H9 (cell line): ENCODE measurements at regions not wholly inside any gene's neighbourhood (a gene's known extent, or its start where the extent isn't known, plus 50 kb on each side); places are given as distances from the start of the nearest gene placed in this dataset.

ENCODE experiments used
- DNase-seq: peaks from one replicate; pipeline ENCODE4 v3.0.0-alpha.2; 2017
- H2AFZ ChIP-seq: one replicate; pipeline ENCODE4 v1.6.1; 2013; ENCODE audit warnings: mild to moderate bottlenecking, low read length, control low read depth, moderate library complexity
- H2AK5ac ChIP-seq: 2 replicates; pipeline ENCODE4 v1.6.1; 2013; ENCODE audit warnings: low read length, control low read depth, mixed read lengths; ENCODE audit not compliant: insufficient read length
- H2BK120ac ChIP-seq: one replicate; pipeline ENCODE4 v1.6.1; 2013; ENCODE audit warnings: low read depth, mild to moderate bottlenecking, low read length, control low read depth, inconsistent platforms; ENCODE audit not compliant: poor library complexity, severe bottlenecking
- H2BK12ac ChIP-seq: 2 replicates; pipeline ENCODE4 v1.6.1; 2013; ENCODE audit warnings: low read length, control low read depth, mixed read lengths, low read depth; ENCODE audit not compliant: insufficient read length
- H2BK15ac ChIP-seq: 2 replicates; pipeline ENCODE4 v1.6.1; 2013; ENCODE audit warnings: low read depth, low read length, control low read depth
- H2BK20ac ChIP-seq: one replicate; pipeline ENCODE4 v1.6.1; 2013; ENCODE audit warnings: low read depth, mild to moderate bottlenecking, low read length, control low read depth, inconsistent platforms; ENCODE audit not compliant: poor library complexity, severe bottlenecking
- H2BK5ac ChIP-seq: 2 replicates; pipeline ENCODE4 v1.6.1; 2013; ENCODE audit warnings: low read length, control low read depth, mixed read lengths; ENCODE audit not compliant: insufficient read length
- H3K14ac ChIP-seq: 2 replicates; pipeline ENCODE4 v1.6.1; 2013; ENCODE audit warnings: low read length, control low read depth; ENCODE audit not compliant: insufficient read depth
- H3K18ac ChIP-seq: 2 replicates; pipeline ENCODE4 v1.6.1; 2013; ENCODE audit warnings: low read depth, mild to moderate bottlenecking, mixed read lengths, low read length, control low read depth; ENCODE audit not compliant: insufficient read length
- H3K23ac ChIP-seq: 2 replicates; pipeline ENCODE4 v1.6.1; 2013; ENCODE audit warnings: low read length, control low read depth, mixed read lengths, low read depth; ENCODE audit not compliant: insufficient read length
- H3K23me2 ChIP-seq: 2 replicates; pipeline ENCODE4 v1.6.1; 2013; ENCODE audit warnings: low read depth, mild to moderate bottlenecking, mixed read lengths, low read length, control low read depth; ENCODE audit not compliant: insufficient read length, poor library complexity, severe bottlenecking
- H3K27ac ChIP-seq: 2 replicates; pipeline ENCODE4 v1.5.1; 2013; ENCODE audit warnings: low read length, control low read depth, mixed read lengths, low read depth; ENCODE audit not compliant: insufficient read length
- H3K27me3 ChIP-seq: 2 replicates; pipeline ENCODE4 v1.6.1; 2013; ENCODE audit warnings: low read length, control low read depth, inconsistent platforms; ENCODE audit not compliant: insufficient read depth
- H3K4ac ChIP-seq: 2 replicates; pipeline ENCODE4 v1.6.1; 2013; ENCODE audit warnings: low read depth, mild to moderate bottlenecking, control low read depth, inconsistent platforms, low read length, moderate library complexity
- H3K4me1 ChIP-seq: 2 replicates; pipeline ENCODE4 v1.6.1; 2013; ENCODE audit warnings: low read length, control low read depth, inconsistent platforms; ENCODE audit not compliant: insufficient read depth
- H3K4me2 ChIP-seq: 2 replicates; pipeline ENCODE4 v1.6.1; 2013; ENCODE audit warnings: low read length, control low read depth, mixed read lengths; ENCODE audit not compliant: insufficient read length, insufficient read depth
- H3K56ac ChIP-seq: 2 replicates; pipeline ENCODE4 v1.6.1; 2013; ENCODE audit warnings: low read depth, mild to moderate bottlenecking, mixed read lengths, low read length, control low read depth; ENCODE audit not compliant: insufficient read length
- H3K79me1 ChIP-seq: 2 replicates; pipeline ENCODE4 v1.6.1; 2013; ENCODE audit warnings: low read depth, mild to moderate bottlenecking, moderate library complexity, low read length, control low read depth, inconsistent platforms; ENCODE audit not compliant: insufficient read depth, poor library complexity, severe bottlenecking
- H3K79me2 ChIP-seq: 2 replicates; pipeline ENCODE4 v1.6.1; 2013; ENCODE audit warnings: low read length, control low read depth, inconsistent platforms; ENCODE audit not compliant: insufficient read depth
- H3K9ac ChIP-seq: 2 replicates; pipeline ENCODE4 v1.6.1; 2013; ENCODE audit warnings: low read length, control low read depth, mixed read lengths; ENCODE audit not compliant: insufficient read length; ENCODE audit errors: extremely low read depth
- H3K9me3 ChIP-seq: one replicate; pipeline ENCODE4 v1.6.1; 2013; ENCODE audit warnings: low read depth, low read length, inconsistent platforms; ENCODE audit not compliant: control insufficient read depth
- H3T11ph ChIP-seq: one replicate; pipeline ENCODE4 v1.6.1; 2013; ENCODE audit warnings: mild to moderate bottlenecking, low read length, control low read depth, inconsistent platforms
- H4K20me1 ChIP-seq: one replicate; pipeline ENCODE4 v1.6.1; 2013; ENCODE audit not compliant: control insufficient read depth, insufficient read length, insufficient read depth
- H4K5ac ChIP-seq: 2 replicates; pipeline ENCODE4 v1.6.1; 2013; ENCODE audit warnings: low read depth, mild to moderate bottlenecking, mixed read lengths, low read length, control low read depth; ENCODE audit not compliant: insufficient read length
- H4K8ac ChIP-seq: replicated peaks from 2 replicates; pipeline ENCODE4 v1.6.1; 2013; ENCODE audit warnings: low read length, control low read depth, mixed read lengths, low read depth; ENCODE audit not compliant: insufficient read length
- H4K91ac ChIP-seq: 2 replicates; pipeline ENCODE4 v1.6.1; 2013; ENCODE audit warnings: low read depth, mild to moderate bottlenecking, moderate library complexity, mixed read lengths, low read length, control low read depth; ENCODE audit not compliant: insufficient read length
- H3K27ac Mint-ChIP-seq, 3 experiments: 2 replicates in 2 of 3; 3 replicates in 1 of 3; pipeline ENCODE4 v1.8.0; 2020 to 2021; ENCODE audit warnings: mixed read lengths in 3 of 3, mild to moderate bottlenecking in 1 of 3, moderate library complexity in 1 of 3
- H3K27me3 Mint-ChIP-seq: 2 replicates; pipeline ENCODE4 v1.8.0; 2021; ENCODE audit warnings: low read depth, mild to moderate bottlenecking, moderate library complexity, mixed read lengths
- H3K36me3 Mint-ChIP-seq, 3 experiments: 2 replicates in 2 of 3; 3 replicates in 1 of 3; pipeline ENCODE4 v1.8.0; 2020 to 2021; ENCODE audit warnings: low read depth in 3 of 3, mixed read lengths in 3 of 3; ENCODE audit not compliant: insufficient read depth in 1 of 3
- H3K4me1 Mint-ChIP-seq, 2 experiments: 2 replicates each; pipeline ENCODE4 v1.8.0; 2020; ENCODE audit warnings: mixed read lengths in 2 of 2
- H3K4me3 Mint-ChIP-seq, 2 experiments: 2 replicates in 1 of 2; 3 replicates in 1 of 2; pipeline ENCODE4 v1.8.0; 2020 to 2021; ENCODE audit warnings: mild to moderate bottlenecking in 2 of 2, mixed read lengths in 2 of 2, moderate library complexity in 1 of 2
- H3K9me3 Mint-ChIP-seq, 2 experiments: 2 replicates in 1 of 2; 3 replicates in 1 of 2; pipeline ENCODE4 v1.8.0; 2020; ENCODE audit warnings: mild to moderate bottlenecking in 2 of 2, mixed read lengths in 2 of 2, moderate library complexity in 1 of 2
- WGBS: extraction: QIAGEN DNeasy Blood & Tissue Kit; methylation state at CpG from one replicate; pipeline ENCODE4 v1.1.7; 2013; ENCODE audit warnings: missing lambda C conversion rate, low lambda C conversion rate, mixed read lengths; ENCODE audit not compliant: insufficient read length; ENCODE audit errors: extremely low coverage; 5-methylcytosine and 5-hydroxymethylcytosine counted together
- TF ChIP-seq, protein P1 (sequence below): fragments of 200-600 bp; sonication (generic); conservative IDR thresholded peaks from 3 replicates; pipeline ENCODE4 v1.8.0; 2021; ENCODE audit warnings: antibody characterized with exemption, mild to moderate bottlenecking

DNA sequence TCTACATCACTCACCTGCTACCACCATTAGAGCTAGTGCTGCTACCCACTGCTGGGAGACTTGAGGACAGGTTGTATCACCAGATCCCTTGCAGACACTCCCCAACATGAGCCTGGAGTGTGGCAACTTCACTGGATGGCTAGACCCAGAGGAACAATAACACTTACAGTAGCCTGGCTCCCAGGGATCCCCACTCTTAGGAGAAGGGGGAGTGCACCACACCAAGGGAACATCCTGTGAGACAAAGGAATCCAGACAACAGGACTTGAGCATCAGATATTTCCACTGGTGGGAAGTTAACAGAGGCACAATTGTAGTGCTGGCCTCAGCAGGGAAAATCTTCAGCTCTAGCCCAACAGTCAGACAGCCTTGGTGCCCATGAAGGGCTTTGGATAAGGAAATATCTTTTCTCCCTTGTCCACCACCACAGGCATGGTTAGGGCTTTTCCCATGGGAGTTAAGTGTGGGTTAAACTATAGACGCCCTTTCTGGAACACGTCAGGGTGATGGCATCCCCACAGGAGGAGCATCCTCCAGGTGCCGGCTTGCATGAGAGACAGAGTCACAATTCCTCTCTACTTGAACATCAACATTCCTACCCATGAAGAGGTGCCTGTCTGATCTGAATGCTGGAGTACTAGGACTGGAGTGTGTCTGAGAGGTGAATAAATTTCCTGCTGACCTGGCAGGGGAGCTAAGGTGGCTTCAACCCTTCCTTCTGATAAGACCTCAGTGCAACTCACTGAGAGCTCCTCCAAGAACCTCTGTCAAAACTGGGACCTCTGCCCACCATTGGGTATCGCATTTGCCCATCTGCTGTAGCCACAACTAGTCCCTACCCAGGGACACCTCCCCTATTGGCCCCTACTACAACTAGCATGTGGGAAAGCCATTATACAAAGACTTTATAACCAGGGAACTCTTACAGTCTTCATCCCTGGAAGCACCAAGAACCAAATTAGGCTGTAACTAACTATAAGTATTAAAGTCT lies 55.4 kb upstream of the SIRPG start:
- Histone ChIP-seq H4K5ac (no peak overlapping the region), H3K56ac (no peak overlapping the region)
- no peaks in the 10 kb centered on the region for H3K9me3 Mint-ChIP-seq

More for the DNA sequence above, 55.4 kb upstream of the SIRPG start:
- no peak overlapping the region for H2BK12ac ChIP-seq
- H3K4ac ChIP-seq: no peak overlapping the region
- no peak overlapping the region for H2BK5ac ChIP-seq
- WGBS: no CpG with 5 or more reads among the region's 4 CpGs
- no peak overlapping the region for H2BK120ac ChIP-seq
- no peaks in the 10 kb centered on the region for H3K9me3 ChIP-seq
- Mint-ChIP-seq H3K27me3 (peaks cover 90% of the 10 kb centered on the region), H3K27ac (no peak overlapping the region), H3K4me3 (no peak overlapping the region), H3K4me1 (no peaks in the 10 kb centered on the region), H3K36me3 (no peaks in the 10 kb centered on the region)
- H3K79me1 ChIP-seq: no peaks in the 10 kb centered on the region
- H2AFZ ChIP-seq: no peak overlapping the region
- H3K9ac ChIP-seq: no peak overlapping the region
- no peak overlapping the region for H4K8ac ChIP-seq
- TF ChIP-seq, protein P1, sequence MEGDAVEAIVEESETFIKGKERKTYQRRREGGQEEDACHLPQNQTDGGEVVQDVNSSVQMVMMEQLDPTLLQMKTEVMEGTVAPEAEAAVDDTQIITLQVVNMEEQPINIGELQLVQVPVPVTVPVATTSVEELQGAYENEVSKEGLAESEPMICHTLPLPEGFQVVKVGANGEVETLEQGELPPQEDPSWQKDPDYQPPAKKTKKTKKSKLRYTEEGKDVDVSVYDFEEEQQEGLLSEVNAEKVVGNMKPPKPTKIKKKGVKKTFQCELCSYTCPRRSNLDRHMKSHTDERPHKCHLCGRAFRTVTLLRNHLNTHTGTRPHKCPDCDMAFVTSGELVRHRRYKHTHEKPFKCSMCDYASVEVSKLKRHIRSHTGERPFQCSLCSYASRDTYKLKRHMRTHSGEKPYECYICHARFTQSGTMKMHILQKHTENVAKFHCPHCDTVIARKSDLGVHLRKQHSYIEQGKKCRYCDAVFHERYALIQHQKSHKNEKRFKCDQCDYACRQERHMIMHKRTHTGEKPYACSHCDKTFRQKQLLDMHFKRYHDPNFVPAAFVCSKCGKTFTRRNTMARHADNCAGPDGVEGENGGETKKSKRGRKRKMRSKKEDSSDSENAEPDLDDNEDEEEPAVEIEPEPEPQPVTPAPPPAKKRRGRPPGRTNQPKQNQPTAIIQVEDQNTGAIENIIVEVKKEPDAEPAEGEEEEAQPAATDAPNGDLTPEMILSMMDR: no peak
- H4K20me1 ChIP-seq: no peaks in the 10 kb centered on the region
- H2BK20ac ChIP-seq: no peak overlapping the region
- H3K23ac ChIP-seq: no peak overlapping the region
- no peaks in the 10 kb centered on the region for H3K4me1 ChIP-seq
- no peaks in the 10 kb centered on the region for H3K79me2 ChIP-seq
- no peak overlapping the region for H2BK15ac ChIP-seq
- H4K91ac ChIP-seq: no peak overlapping the region
- no peak overlapping the region for H3T11ph ChIP-seq
- DNase-seq: no peak
- H3K4me2 ChIP-seq: no peak overlapping the region
- no peak overlapping the region for H3K18ac ChIP-seq
- H3K27ac ChIP-seq: no peak overlapping the region
- no peaks in the 10 kb centered on the region for H3K23me2 ChIP-seq
- H3K14ac ChIP-seq: no peak overlapping the region
- H2AK5ac ChIP-seq: no peak overlapping the region
- no peaks in the 10 kb centered on the region; the same call in 1 of the 2 replicates for H3K27me3 ChIP-seq
